Heart left ventricle (tissue), 16 donors: ENCODE measurements at regions not wholly inside any gene's neighbourhood (a gene's known extent, or its start where the extent isn't known, plus 50 kb on each side); places are given as distances from the start of the nearest gene placed in this dataset.

Experiments
- ATAC-seq, 4 donors: fragments of 200-7000 bp; cut with Tn5 transposase; one replicate each; pipeline ENCODE4 v1.9.1; 2020 to 2022; ENCODE audit warnings: moderate library complexity in 4 of 4, mild to moderate bottlenecking in 3 of 4, moderate number of reproducible peaks in 1 of 4
- DNase-seq, 5 donors: peaks; one replicate each; pipeline ENCODE4 v3.0.0-alpha.2; 2020
- H3K27ac ChIP-seq, 12 donors: fragments of 200-600 bp; sonication (generic) in 4 of 12; one replicate each; pipeline versions ENCODE4 v1.5.0 to v1.8.0; 2016 to 2022; ENCODE audit warnings: mild to moderate bottlenecking in 2 of 12
- H3K27me3 ChIP-seq, 9 donors: fragments of 200-600 bp; sonication (generic) in 2 of 9; one replicate each; pipeline versions ENCODE4 v1.5.1 to v1.8.0; 2016 to 2022; ENCODE audit warnings: mild to moderate bottlenecking in 3 of 9
- H3K36me3 ChIP-seq, 9 donors: fragments of 200-600 bp; sonication (generic) in 2 of 9; one replicate each; pipeline versions ENCODE4 v1.5.0 to v1.8.0; 2018 to 2022; ENCODE audit warnings: mild to moderate bottlenecking in 2 of 9
- H3K4me1 ChIP-seq, 12 donors: fragments of 200-600 bp; sonication (generic) in 4 of 12; one replicate each; pipeline versions ENCODE4 v1.5.0 to v1.8.0; 2016 to 2022; ENCODE audit warnings: mild to moderate bottlenecking in 3 of 12
- H3K4me3 ChIP-seq, 12 donors: fragments of 200-600 bp; sonication (generic) in 4 of 12; one replicate each; pipeline versions ENCODE4 v1.5.0 to v1.8.0; 2017 to 2022; ENCODE audit warnings: mild to moderate bottlenecking in 9 of 12, moderate library complexity in 4 of 12
- H3K9me3 ChIP-seq, 12 donors: fragments of 200-600 bp; sonication (generic) in 4 of 12; one replicate each; pipeline versions ENCODE4 v1.5.0 to v1.8.0; 2016 to 2022; ENCODE audit warnings: mild to moderate bottlenecking in 1 of 12
- POLR2A ChIP-seq, 2 donors: fragments of 450-650 bp; IDR thresholded peaks; one replicate each; pipeline ENCODE4 v1.6.1; 2017; ENCODE audit warnings: antibody characterized with exemption in 2 of 2, mild to moderate bottlenecking in 2 of 2, moderate library complexity in 2 of 2
- WGBS, 4 donors: extraction: QIAGEN DNeasy Blood & Tissue Kit in 2 of 4; methylation state at CpG; one replicate each; pipeline versions ENCODE4 v1.1.5 to v1.1.7; 2013 to 2018; 5-methylcytosine and 5-hydroxymethylcytosine counted together
- intact Hi-C, 10 donors: fragments of 100-400 bp; cut with DNase I; formaldehyde crosslinking; loops; one replicate each; pipeline versions ENCODE4 v1.11.1 to v1.14.2; 2022
- TF ChIP-seq, protein P1 (sequence below), 12 donors: fragments of 200-600 bp; sonication (generic) in 4 of 12; IDR thresholded peaks; one replicate each; pipeline versions ENCODE4 v1.5.0 to v1.8.0; 2018 to 2022; ENCODE audit warnings: antibody characterized with exemption in 12 of 12, mild to moderate bottlenecking in 5 of 12
- donor health status: ischemic (EF 13 %, LVEDD 7.1; RV severe dilation, severe dysfunction).
- donor health status: healthy with polysubstance abuse.
- donor health status: DM: no; HTN: yes; CAD: no.
- donor health status: DM: no; HTN: no; CAD: no.
- donor health status: ischemic (EF 25% LVEDD 6.9; RV normal size, moderate dysfunction).
- donor health status: ischemic (EF 25% LVEDD 5.7; RV mildly dilated, moderate dysfunction).
- donor health status: healthy.
- donor health status: DM: yes; HTN: yes; CAD: no.
- donor health status: ischemic (EF 35%, LVEDD 5.7; RV mildly dilated, moderate dysfunction).
- donor health status: nonischemic (EF 11% LVEDD 7.7; RV severe dilation, severe dysfunction).
- donor health status: DM: yes; HTN: yes; CAD: no.
- donor health status: PGD.
- donor health status: ischemic (EF 29% LVEDD 5.4; RV normal size, mild dysfunction).
- donor health status: nonischemic (EF 23%, LVEDD 6.1; RV moderate dilation, normal function).

DNA sequence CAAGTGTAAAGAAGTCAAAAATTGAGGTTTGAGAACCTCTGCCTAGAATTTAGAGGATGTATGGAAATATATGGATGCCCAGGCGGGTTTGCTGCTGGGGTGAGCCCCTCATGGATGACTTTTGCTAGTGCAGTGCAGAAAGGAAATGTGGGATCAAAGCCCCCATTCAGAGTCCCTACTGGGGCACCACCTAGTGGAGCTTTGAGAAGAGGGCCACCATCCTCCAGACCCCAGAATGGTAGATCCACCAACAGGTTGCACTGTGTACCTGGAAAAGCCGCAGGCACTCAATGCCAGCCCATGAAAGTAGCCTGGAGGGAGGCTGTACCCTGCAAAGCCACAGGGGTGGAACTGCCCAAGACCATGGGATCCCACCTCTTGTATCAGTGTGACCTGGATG lies 330.7 kb upstream of the DPYD start:
- Histone ChIP-seq H3K36me3 (no peaks in the 10 kb centered on the region), H3K4me3 (no peak overlapping the region), H3K27me3 (no peaks in the 10 kb centered on the region), H3K4me1 (no peaks in the 10 kb centered on the region), H3K27ac (no peak overlapping the region), H3K9me3 (peaks cover 0 to 9% (median 0%) of the 10 kb centered on the region in 12 donors)
- DNase-seq: no peak
- no peak for ATAC-seq
- intact Hi-C loops: no loop called here
- no peak for TF ChIP-seq POLR2A (IDR thresholded peaks at IDR 0.05)
- TF ChIP-seq, protein P1, sequence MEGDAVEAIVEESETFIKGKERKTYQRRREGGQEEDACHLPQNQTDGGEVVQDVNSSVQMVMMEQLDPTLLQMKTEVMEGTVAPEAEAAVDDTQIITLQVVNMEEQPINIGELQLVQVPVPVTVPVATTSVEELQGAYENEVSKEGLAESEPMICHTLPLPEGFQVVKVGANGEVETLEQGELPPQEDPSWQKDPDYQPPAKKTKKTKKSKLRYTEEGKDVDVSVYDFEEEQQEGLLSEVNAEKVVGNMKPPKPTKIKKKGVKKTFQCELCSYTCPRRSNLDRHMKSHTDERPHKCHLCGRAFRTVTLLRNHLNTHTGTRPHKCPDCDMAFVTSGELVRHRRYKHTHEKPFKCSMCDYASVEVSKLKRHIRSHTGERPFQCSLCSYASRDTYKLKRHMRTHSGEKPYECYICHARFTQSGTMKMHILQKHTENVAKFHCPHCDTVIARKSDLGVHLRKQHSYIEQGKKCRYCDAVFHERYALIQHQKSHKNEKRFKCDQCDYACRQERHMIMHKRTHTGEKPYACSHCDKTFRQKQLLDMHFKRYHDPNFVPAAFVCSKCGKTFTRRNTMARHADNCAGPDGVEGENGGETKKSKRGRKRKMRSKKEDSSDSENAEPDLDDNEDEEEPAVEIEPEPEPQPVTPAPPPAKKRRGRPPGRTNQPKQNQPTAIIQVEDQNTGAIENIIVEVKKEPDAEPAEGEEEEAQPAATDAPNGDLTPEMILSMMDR (IDR thresholded peaks at IDR 0.05): no peak
- WGBS, 4 donors: 77 to 86% (median 79%) methylated on average over 2 of the region's 2 CpGs

DNA sequence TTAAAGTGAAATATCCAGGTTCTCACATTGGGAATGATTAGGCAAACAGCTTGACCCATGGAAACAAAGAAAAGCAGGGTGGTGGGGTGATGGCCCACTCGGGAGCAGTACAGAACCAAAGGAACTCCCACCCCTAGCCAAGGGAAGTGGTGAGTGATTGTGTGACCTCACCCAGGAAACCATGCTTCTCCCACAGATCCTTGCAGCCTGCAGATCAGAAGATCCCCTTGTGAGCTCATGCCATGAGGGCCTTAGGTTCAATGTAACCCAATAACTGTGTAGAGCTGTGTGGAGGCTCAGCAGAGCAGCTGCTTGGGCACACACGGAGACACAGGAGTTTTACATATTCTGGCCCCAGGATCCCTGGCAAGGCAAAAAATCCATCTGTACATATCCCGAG lies 311.8 kb upstream of the DPYD start:
- 38 to 75% (median 70%) methylated on average over 1 to 3 of the region's 3 CpGs for whole genome bisulfite sequencing, 4 donors
- Histone ChIP-seq H3K9me3 (peaks cover 0 to 40% (median 15%) of the 10 kb centered on the region in 12 donors), H3K4me3 (no peak overlapping the region), H3K4me1 (no peaks in the 10 kb centered on the region), H3K27me3 (no peaks in the 10 kb centered on the region), H3K36me3 (no peaks in the 10 kb centered on the region), H3K27ac (no peak overlapping the region)
- no peak for DNase-seq
- intact Hi-C loops: no loop called here
- no peak for ATAC-seq
- TF ChIP-seq, protein P1 (IDR thresholded peaks at IDR 0.05): no peak
- TF ChIP-seq POLR2A (IDR thresholded peaks at IDR 0.05): no peak

DNA sequence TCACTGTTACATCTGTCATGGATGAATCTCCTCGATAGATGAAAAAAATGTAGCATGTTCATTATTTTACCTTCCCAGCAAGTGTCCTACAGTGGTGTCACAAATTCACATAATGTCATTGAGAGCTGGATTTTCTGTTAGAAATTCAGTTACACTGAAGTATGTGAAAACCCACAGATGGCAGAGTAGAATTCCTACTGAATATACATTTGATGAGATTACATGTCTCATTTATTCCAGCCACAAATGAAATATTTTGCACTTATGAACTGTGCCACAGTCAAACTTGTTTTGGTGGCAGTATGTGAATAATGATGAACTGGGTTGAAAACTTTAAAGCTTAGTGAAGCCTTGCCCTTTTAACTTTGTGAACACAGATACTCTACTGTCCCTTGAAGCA lies 301.9 kb upstream of the DPYD start:
- H3K9me3 ChIP-seq: no peaks in the 10 kb centered on the region
- no peaks in the 10 kb centered on the region for H3K36me3 ChIP-seq
- intact Hi-C loops: no loop called here
- H3K4me1 ChIP-seq: no peaks in the 10 kb centered on the region
- no peak overlapping the region for H3K4me3 ChIP-seq
- ATAC-seq: no peak
- no peaks in the 10 kb centered on the region for H3K27me3 ChIP-seq
- 74 to 89% (median 88%) methylated on average over 1 of the region's 1 CpG for WGBS, 4 donors
- no peak for DNase-seq
- H3K27ac ChIP-seq: no peak overlapping the region
- no peak for TF ChIP-seq POLR2A (IDR thresholded peaks at IDR 0.05)
- TF ChIP-seq, protein P1 (IDR thresholded peaks at IDR 0.05): no peak

DNA sequence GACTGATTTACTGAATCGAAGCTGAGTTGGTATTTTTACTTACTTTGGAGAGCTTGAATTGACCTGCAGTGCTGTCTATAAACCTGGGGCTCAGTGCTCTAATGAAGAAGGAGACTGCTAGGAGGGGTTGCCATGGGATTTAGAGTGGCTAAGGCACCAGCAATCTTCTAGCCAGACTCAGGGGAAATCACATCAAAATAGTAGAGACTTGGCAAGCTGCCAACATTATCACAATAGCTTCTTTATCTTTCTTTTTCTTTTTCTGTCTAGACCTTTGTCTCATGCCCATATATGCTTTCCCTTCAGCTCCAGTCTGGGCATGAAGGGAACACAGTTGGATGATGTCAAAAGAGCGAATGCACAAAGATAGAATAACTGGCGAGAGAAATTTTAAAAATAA lies 301.1 kb upstream of the DPYD start:
- 62 to 79% (median 67%) methylated on average over 3 of the region's 3 CpGs for WGBS, 4 donors

More for the DNA sequence above, 301.1 kb upstream of the DPYD start:
- Histone ChIP-seq H3K36me3 (no peaks in the 10 kb centered on the region), H3K4me1 (no peaks in the 10 kb centered on the region), H3K4me3 (no peak overlapping the region), H3K27ac (no peak overlapping the region), H3K9me3 (no peaks in the 10 kb centered on the region), H3K27me3 (no peaks in the 10 kb centered on the region)
- no peak for DNase-seq
- no peak for TF ChIP-seq POLR2A (IDR thresholded peaks at IDR 0.05)
- TF ChIP-seq, protein P1 (IDR thresholded peaks at IDR 0.05): no peak
- no peak for ATAC-seq
- intact Hi-C loops: no loop called here
